NT2/D1 (cell line): ENCODE measurements at regions not wholly inside any gene's neighbourhood (a gene's known extent, or its start where the extent isn't known, plus 50 kb on each side); places are given as distances from the start of the nearest gene placed in this dataset.
"Not testable (repeated sequence)": the region's sequence is repeated elsewhere in the genome, so short reads cannot be mapped to it uniquely, and the experiment has no call there.

ENCODE experiments used
- DNase-seq: peaks from one replicate; pipeline ENCODE4 v3.0.0-alpha.2; 2011; ENCODE audit warnings: low read depth, low spot score
- H3K27me3 ChIP-seq: 2 replicates; pipeline ENCODE4 v1.6.0; 2011; ENCODE audit warnings: mild to moderate bottlenecking; ENCODE audit not compliant: insufficient read length, insufficient read depth
- H3K36me3 ChIP-seq: 2 replicates; pipeline ENCODE4 v1.6.1; 2011; ENCODE audit warnings: mild to moderate bottlenecking, low read length, mixed read lengths; ENCODE audit not compliant: insufficient read depth, insufficient read length
- H3K4me1 ChIP-seq: 2 replicates; pipeline ENCODE4 v1.5.1; 2011; ENCODE audit not compliant: insufficient read depth, insufficient read length
- H3K4me3 ChIP-seq: 2 replicates; pipeline ENCODE4 v1.5.1; 2011; ENCODE audit warnings: low read depth; ENCODE audit not compliant: insufficient read length
- H3K9ac ChIP-seq: 2 replicates; pipeline ENCODE4 v1.6.0; 2011; ENCODE audit warnings: low read depth; ENCODE audit not compliant: insufficient read length
- H3K9me3 ChIP-seq: 2 replicates; pipeline ENCODE4 v1.5.1; 2011; ENCODE audit warnings: mild to moderate bottlenecking, low read length; ENCODE audit not compliant: insufficient read depth
- SUZ12 ChIP-seq: IDR thresholded peaks from 2 replicates; pipeline ENCODE4 v1.6.1; 2011; ENCODE audit not compliant: insufficient read length, insufficient read depth; ENCODE audit errors: extremely low read depth
- YY1 ChIP-seq: IDR thresholded peaks from 2 replicates; pipeline ENCODE4 v1.6.1; 2011; ENCODE audit not compliant: insufficient read length, insufficient read depth
- ZNF274 ChIP-seq: IDR thresholded peaks from 2 replicates; pipeline ENCODE4 v1.6.1; 2011; ENCODE audit warnings: mild to moderate bottlenecking, low read depth, low read length

GRCh38 chr2:156765450-156765849, 329.3 kb downstream of the GPD2 start:
- no peak for DNase-seq
- Histone ChIP-seq H3K9me3 (peaks cover 6% of the 10 kb centered on the region), H3K36me3 (no peaks in the 10 kb centered on the region), H3K27me3 (no peaks in the 10 kb centered on the region), H3K9ac (no peak overlapping the region), H3K4me1 (no peaks in the 10 kb centered on the region), H3K4me3 (no peak overlapping the region)
- TF ChIP-seq SUZ12, result no peak
- TF ChIP-seq ZNF274, result no peak
- no peak for TF ChIP-seq YY1

- Histone ChIP-seq H3K36me3 (no peaks in the 10 kb centered on the region), H3K4me3 (no peak overlapping the region), H3K9me3 (peaks cover 8% of the 10 kb centered on the region), H3K27me3 (no peaks in the 10 kb centered on the region), H3K9ac (no peak overlapping the region), H3K4me1 (no peaks in the 10 kb centered on the region)
- TF ChIP-seq SUZ12 (no peak), YY1 (no peak), ZNF274 (no peak)
- no peak for DNase-seq
Observed at GRCh38 chr2:156769802-156770201, 333.6 kb downstream of the GPD2 start.

DNA sequence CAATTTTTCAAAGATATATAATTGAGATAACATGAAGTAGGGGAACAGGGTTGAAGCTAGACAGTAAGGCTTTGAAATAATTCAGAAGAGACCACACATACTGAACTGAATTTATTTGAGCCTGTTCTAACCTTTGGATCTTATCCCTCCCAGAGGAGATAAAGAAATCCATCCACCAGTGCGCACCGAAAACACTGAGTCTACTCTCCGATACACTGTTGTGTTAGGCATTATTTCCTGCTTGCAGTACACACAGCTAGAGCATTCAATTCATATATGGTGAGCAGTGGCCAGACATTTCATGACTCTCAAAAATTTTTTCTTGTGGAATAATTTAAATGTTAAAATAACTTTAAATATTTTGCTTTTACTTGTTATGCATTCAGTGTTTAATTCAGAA, 342.7 kb downstream of the GPD2 start:
- TF ChIP-seq ZNF274 (no peak), SUZ12 (no peak), YY1 (no peak)
- H3K4me3 ChIP-seq, result no peak overlapping the region
- no peak overlapping the region for H3K9ac ChIP-seq
- H3K9me3 ChIP-seq, result peaks cover 10% of the 10 kb centered on the region
- no peaks in the 10 kb centered on the region for H3K36me3 ChIP-seq
- H3K4me1 ChIP-seq, result no peaks in the 10 kb centered on the region
- H3K27me3 ChIP-seq, result no peaks in the 10 kb centered on the region
- DNase-seq, result no peak

GRCh38 chr2:156779416-156780120, 343.4 kb downstream of the GPD2 start:
- Histone ChIP-seq H3K9me3 (peaks cover 10% of the 10 kb centered on the region), H3K27me3 (no peaks in the 10 kb centered on the region), H3K9ac (no peak overlapping the region), H3K4me3 (no peak overlapping the region), H3K36me3 (no peaks in the 10 kb centered on the region), H3K4me1 (no peaks in the 10 kb centered on the region)
- no peak for DNase-seq
- no peak for TF ChIP-seq YY1
- no peak for TF ChIP-seq ZNF274

- DNase-seq, result not testable (repeated sequence)
Observed at GRCh38 chr2:156781677-156782076, 345.5 kb downstream of the GPD2 start.

DNA sequence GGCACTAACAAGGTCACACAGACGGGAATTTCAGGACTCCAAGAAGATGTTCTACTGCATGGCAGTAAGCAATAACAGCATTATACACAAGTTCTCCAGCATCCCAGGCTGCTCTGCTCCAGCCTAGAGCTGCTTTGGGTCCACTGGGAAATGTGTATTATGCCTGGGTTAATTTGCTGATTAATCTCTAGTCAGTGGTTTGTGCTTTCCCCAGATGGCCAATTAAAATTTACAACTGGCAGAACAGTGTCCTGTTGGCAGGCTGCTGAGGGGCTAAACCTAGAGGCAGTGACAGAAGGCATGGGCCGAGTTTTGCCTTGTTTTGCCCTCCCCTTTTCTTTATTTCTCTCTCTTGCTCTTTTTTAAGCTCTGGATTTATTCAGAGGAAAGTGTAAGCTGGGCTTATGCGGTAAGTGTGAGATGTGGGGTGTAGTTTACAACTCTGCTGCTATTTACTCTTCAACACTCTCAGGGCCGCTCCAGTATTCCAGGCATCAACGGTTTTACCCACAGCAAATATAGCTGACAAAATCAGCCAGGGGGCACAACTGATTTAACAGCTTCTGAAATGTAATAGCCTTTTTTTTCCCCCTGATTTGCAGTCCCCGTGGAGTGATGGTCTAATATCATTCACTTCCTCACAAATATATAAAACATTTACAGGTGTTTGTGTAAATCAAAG, 348.0 kb downstream of the GPD2 start:
- H3K4me3 ChIP-seq, result no peak overlapping the region
- no peaks in the 10 kb centered on the region for H3K4me1 ChIP-seq
- H3K36me3 ChIP-seq, result no peaks in the 10 kb centered on the region
- H3K9ac ChIP-seq, result no peak overlapping the region
- TF ChIP-seq ZNF274, result no peak
- no peak for TF ChIP-seq YY1
- no peak for TF ChIP-seq SUZ12
- no peak for DNase-seq
- no peaks in the 10 kb centered on the region for H3K27me3 ChIP-seq
- no peaks in the 10 kb centered on the region for H3K9me3 ChIP-seq

More at GRCh38 chr2:156781677-156782076, 345.5 kb downstream of the GPD2 start:
- not testable (repeated sequence) for H3K4me1 ChIP-seq, H3K36me3 ChIP-seq, H3K9ac ChIP-seq, H3K4me3 ChIP-seq, H3K9me3 ChIP-seq, H3K27me3 ChIP-seq

GRCh38 chr2:156787517-156787916, 351.3 kb downstream of the GPD2 start:
- TF ChIP-seq ZNF274, result no peak
- TF ChIP-seq SUZ12, result no peak
- no peak for TF ChIP-seq YY1
- Histone ChIP-seq H3K36me3 (no peaks in the 10 kb centered on the region), H3K9me3 (no peaks in the 10 kb centered on the region), H3K27me3 (no peaks in the 10 kb centered on the region), H3K4me3 (no peak overlapping the region), H3K9ac (no peak overlapping the region), H3K4me1 (no peaks in the 10 kb centered on the region)
- DNase-seq, result no peak
